ENCODE measurements at regions not wholly inside any gene's neighbourhood (a gene's known extent, or its start where the extent isn't known, plus 50 kb on each side); places are given as distances from the start of the nearest gene placed in this dataset.

DNA sequence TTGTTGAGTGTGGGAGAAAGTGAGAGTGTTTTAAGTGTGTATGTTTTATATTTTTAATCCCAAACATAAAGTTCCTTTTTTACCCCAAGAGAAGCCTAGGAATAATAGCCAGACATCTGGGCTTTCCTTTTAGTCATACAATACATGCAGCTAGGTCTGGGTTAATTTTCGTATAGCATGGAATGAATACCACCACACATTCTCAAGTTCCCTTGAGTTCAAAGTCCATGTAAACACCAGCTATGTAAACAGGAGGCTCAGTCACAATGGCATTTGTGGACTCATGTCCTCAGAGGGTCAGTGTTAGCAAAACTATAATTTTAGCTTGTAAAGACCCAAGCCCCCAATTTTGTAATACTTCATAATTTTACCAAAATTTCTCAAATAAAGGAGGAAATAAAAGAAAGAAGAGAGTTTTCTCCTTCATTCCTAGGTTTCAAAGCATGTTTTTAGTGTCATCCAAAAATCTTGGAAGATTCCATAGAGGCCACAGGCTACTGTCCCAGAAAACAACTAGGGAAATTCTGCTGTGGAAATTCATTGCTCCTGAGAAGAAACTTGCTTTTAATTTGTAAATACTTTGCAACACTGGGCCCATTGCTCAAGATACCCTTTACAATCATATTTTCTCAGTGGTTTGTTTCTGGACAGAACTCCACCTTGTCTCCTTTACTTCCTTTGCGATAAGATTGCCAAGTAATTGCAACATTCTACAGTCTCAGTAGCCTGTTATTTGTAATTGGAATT is 671.2 kb downstream of the COL12A1 start (continued):
- 0 out of 2 replicates have a peak, but pooled peaks have one; percentile 43 for TF ChIP-seq RARG (CRISPR knock-in tag; IDR thresholded peaks at IDR 0.05; ENCODE audit: low read depth)
- TF ChIP-seq RBM39 (IDR thresholded peaks at IDR 0.05; ENCODE audit: low read depth, low read length, poor library complexity, severe bottlenecking), result no peak
- TF ChIP-seq, protein P1, sequence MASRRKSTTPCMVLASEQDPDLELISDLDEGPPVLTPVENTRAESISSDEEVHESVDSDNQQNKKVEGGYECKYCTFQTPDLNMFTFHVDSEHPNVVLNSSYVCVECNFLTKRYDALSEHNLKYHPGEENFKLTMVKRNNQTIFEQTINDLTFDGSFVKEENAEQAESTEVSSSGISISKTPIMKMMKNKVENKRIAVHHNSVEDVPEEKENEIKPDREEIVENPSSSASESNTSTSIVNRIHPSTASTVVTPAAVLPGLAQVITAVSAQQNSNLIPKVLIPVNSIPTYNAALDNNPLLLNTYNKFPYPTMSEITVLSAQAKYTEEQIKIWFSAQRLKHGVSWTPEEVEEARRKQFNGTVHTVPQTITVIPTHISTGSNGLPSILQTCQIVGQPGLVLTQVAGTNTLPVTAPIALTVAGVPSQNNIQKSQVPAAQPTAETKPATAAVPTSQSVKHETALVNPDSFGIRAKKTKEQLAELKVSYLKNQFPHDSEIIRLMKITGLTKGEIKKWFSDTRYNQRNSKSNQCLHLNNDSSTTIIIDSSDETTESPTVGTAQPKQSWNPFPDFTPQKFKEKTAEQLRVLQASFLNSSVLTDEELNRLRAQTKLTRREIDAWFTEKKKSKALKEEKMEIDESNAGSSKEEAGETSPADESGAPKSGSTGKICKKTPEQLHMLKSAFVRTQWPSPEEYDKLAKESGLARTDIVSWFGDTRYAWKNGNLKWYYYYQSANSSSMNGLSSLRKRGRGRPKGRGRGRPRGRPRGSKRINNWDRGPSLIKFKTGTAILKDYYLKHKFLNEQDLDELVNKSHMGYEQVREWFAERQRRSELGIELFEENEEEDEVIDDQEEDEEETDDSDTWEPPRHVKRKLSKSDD (CRISPR knock-in tag; IDR thresholded peaks at IDR 0.05; ENCODE audit: low read depth), result no peak
- no peak; the same call in 1 of the 2 replicates for TF ChIP-seq ZNF431 (CRISPR knock-in tag; IDR thresholded peaks at IDR 0.05; ENCODE audit: borderline replicate concordance, low read depth)
- peak; percentile 99 for TF ChIP-seq HNF4G (IDR thresholded peaks at IDR 0.05; ENCODE audit: borderline replicate concordance, low read depth, low read length)
- peak; percentile 94 for TF ChIP-seq HNF4G (CRISPR knock-in tag; IDR thresholded peaks at IDR 0.05; ENCODE audit: borderline replicate concordance, low read depth)
- TF ChIP-seq ZNF326 (CRISPR knock-in tag; IDR thresholded peaks at IDR 0.05; ENCODE audit: borderline replicate concordance), result no peak
- TF ChIP-seq SALL2 (CRISPR knock-in tag; IDR thresholded peaks at IDR 0.05), result no peak
- no peak for TF ChIP-seq ZNF879 (CRISPR knock-in tag; IDR thresholded peaks at IDR 0.05)
- no peak for TF ChIP-seq ZNF230 (CRISPR knock-in tag; IDR thresholded peaks at IDR 0.05)
- TF ChIP-seq, protein P2, sequence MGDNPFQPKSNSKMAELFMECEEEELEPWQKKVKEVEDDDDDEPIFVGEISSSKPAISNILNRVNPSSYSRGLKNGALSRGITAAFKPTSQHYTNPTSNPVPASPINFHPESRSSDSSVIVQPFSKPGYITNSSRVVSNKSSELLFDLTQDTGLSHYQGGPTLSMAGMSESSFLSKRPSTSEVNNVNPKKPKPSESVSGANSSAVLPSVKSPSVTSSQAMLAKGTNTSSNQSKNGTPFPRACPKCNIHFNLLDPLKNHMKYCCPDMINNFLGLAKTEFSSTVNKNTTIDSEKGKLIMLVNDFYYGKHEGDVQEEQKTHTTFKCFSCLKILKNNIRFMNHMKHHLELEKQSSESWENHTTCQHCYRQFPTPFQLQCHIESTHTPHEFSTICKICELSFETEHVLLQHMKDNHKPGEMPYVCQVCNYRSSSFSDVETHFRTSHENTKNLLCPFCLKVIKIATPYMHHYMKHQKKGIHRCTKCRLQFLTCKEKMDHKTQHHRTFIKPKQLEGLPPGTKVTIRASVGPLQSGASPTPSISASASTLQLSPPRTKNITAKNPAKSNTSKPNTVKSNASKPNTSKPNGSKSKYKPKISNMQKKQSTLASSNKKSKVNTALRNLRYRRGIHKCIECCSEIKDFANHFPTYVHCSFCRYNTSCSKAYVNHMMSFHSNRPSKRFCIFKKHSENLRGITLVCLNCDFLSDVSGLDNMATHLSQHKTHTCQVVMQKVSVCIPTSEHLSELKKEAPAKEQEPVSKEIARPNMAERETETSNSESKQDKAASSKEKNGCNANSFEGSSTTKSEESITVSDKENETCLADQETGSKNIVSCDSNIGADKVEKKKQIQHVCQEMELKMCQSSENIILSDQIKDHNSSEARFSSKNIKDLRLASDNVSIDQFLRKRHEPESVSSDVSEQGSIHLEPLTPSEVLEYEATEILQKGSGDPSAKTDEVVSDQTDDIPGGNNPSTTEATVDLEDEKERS (CRISPR knock-in tag; IDR thresholded peaks at IDR 0.05), result no peak
- TF ChIP-seq ARNT2 (CRISPR knock-in tag; IDR thresholded peaks at IDR 0.05; ENCODE audit: low read depth), result no peak
- TF ChIP-seq HINFP (CRISPR knock-in tag; IDR thresholded peaks at IDR 0.05; ENCODE audit: low read depth), result no peak
- no peak for TF ChIP-seq ZNF772 (CRISPR knock-in tag; IDR thresholded peaks at IDR 0.05)
- TF ChIP-seq MAFG (CRISPR knock-in tag; IDR thresholded peaks at IDR 0.05), result no peak
- no peak for TF ChIP-seq ZNF343 (CRISPR knock-in tag; IDR thresholded peaks at IDR 0.05)
- no peak for TF ChIP-seq U2AF2 (IDR thresholded peaks at IDR 0.05; ENCODE audit: low read depth, low read length)
- TF ChIP-seq ZNF766 (CRISPR knock-in tag; IDR thresholded peaks at IDR 0.05; ENCODE audit: borderline replicate concordance), result no peak
- peak; percentile 82; the same call in 1 of the 2 replicates for TF ChIP-seq SALL1 (CRISPR knock-in tag; IDR thresholded peaks at IDR 0.05)
- peak; percentile 21; the same call in 1 of the 2 replicates for TF ChIP-seq YEATS2 (CRISPR knock-in tag; IDR thresholded peaks at IDR 0.05; ENCODE audit: borderline replicate concordance)

All from HepG2 (cell line).